ENCODE measurements at regions not wholly inside any gene's neighbourhood (a gene's known extent, or its start where the extent isn't known, plus 50 kb on each side); places are given as distances from the start of the nearest gene placed in this dataset.

DNA sequence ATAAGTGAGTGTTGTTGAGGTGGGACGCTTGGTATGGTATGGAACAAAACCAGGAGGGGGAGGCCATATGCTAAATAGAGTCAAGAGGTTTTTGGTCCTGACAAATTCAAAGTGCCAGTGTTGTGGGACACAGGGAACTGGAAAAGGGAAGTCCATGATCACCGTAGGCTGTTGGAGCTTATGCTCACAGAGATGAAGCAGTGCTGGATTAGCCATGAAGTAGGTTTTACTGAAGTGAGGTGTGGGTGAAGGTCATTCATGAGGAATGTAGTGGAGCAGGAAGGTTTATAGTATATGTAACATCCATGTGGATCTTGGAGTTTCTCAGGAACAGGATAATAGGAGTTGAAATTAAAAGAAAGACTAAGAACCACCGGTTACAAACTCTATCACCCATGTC lies 256.1 kb upstream of the PITX2 start:
- FAIRE-seq, result no peak
- no peak overlapping the region for H3K4me2 ChIP-seq (ENCODE audit: control insufficient read depth, extremely low read depth, insufficient read depth, low read depth, low read length)
- H3K36me3 ChIP-seq (ENCODE audit: control insufficient read depth in 2 of 2, extremely low read depth in 1 of 2, insufficient read depth in 2 of 2, low read length in 2 of 2), result no peaks in the 10 kb centered on the region
- no peaks in the 10 kb centered on the region for H3K27me3 ChIP-seq (ENCODE audit: control insufficient read depth, extremely low read depth, insufficient read depth, low read length)
- no peak overlapping the region for H3K4me3 ChIP-seq (ENCODE audit: control insufficient read depth in 2 of 3, extremely low read depth in 1 of 3, insufficient read depth in 2 of 3, low read depth in 1 of 3, low read length in 3 of 3)
- TF ChIP-seq EZH2 (IDR thresholded peaks at IDR 0.05; ENCODE audit: low read length), result no peak
- TF ChIP-seq, protein P1, sequence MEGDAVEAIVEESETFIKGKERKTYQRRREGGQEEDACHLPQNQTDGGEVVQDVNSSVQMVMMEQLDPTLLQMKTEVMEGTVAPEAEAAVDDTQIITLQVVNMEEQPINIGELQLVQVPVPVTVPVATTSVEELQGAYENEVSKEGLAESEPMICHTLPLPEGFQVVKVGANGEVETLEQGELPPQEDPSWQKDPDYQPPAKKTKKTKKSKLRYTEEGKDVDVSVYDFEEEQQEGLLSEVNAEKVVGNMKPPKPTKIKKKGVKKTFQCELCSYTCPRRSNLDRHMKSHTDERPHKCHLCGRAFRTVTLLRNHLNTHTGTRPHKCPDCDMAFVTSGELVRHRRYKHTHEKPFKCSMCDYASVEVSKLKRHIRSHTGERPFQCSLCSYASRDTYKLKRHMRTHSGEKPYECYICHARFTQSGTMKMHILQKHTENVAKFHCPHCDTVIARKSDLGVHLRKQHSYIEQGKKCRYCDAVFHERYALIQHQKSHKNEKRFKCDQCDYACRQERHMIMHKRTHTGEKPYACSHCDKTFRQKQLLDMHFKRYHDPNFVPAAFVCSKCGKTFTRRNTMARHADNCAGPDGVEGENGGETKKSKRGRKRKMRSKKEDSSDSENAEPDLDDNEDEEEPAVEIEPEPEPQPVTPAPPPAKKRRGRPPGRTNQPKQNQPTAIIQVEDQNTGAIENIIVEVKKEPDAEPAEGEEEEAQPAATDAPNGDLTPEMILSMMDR (optimal IDR thresholded peaks at IDR 0.05 in 1 of 3, IDR thresholded peaks at IDR 0.05 in 1 of 3, conservative IDR thresholded peaks at IDR 0.05 in 1 of 3; ENCODE audit: extremely low read depth in 1 of 3, insufficient read depth in 2 of 3, low read length in 3 of 3), result no peak
- H3K9me1 ChIP-seq (ENCODE audit: control insufficient read depth, extremely low read depth, insufficient read depth, low read length), result no peaks in the 10 kb centered on the region
- H4K20me1 ChIP-seq (ENCODE audit: control insufficient read depth, extremely low read depth, insufficient read depth, low read length), result no peaks in the 10 kb centered on the region
- DNase-seq (ENCODE audit: low read depth, low spot score), result no peak
- H3K4me1 ChIP-seq (ENCODE audit: control insufficient read depth, extremely low read depth, insufficient read depth, low read length), result no peaks in the 10 kb centered on the region
- no peak overlapping the region for H3K27ac ChIP-seq (ENCODE audit: control insufficient read depth, insufficient read depth, low read length)
- dilution Hi-C loops (cut with MboI; ENCODE audit: extremely low pct_ligation_motif_present, low sequenced_read_pairs), result no loop called here
- no peak overlapping the region for H2AFZ ChIP-seq (ENCODE audit: control insufficient read depth, low read length)
- H3K9me3 ChIP-seq (ENCODE audit: control insufficient read depth, low read depth, low read length), result no peaks in the 10 kb centered on the region
- no peak overlapping the region for H3K9ac ChIP-seq (ENCODE audit: control insufficient read depth, extremely low read depth, insufficient read depth, low read length)
- H3K79me2 ChIP-seq (ENCODE audit: control insufficient read depth, insufficient read depth, low read length), result no peaks in the 10 kb centered on the region

DNA sequence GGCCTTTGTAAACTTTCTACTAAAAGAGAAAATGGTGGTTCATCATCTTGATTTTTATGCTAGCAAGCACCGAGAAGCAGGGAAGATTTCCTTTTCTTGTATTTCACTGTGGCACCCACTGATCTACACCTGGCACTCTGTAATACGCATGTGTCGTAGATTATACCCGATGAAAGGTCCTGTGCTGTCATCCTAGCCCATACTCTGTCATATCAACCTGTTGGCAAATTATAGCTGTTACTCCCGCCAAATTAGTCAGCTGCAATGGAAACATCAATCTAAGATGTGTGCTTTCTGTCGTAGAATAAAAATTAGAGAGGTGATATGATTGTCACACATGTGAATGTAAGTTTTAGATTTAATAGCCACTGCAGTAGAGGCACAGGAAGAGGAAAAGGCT lies 263.4 kb upstream of the PITX2 start:
- H3K9me3 ChIP-seq (ENCODE audit: control insufficient read depth, low read depth, low read length), result no peaks in the 10 kb centered on the region
- no peaks in the 10 kb centered on the region for H4K20me1 ChIP-seq (ENCODE audit: control insufficient read depth, extremely low read depth, insufficient read depth, low read length)
- H3K27ac ChIP-seq (ENCODE audit: control insufficient read depth, insufficient read depth, low read length), result no peak overlapping the region
- dilution Hi-C loops (cut with MboI; ENCODE audit: extremely low pct_ligation_motif_present, low sequenced_read_pairs), result no loop called here
- no peaks in the 10 kb centered on the region for H3K4me1 ChIP-seq (ENCODE audit: control insufficient read depth, extremely low read depth, insufficient read depth, low read length)
- no peaks in the 10 kb centered on the region for H3K36me3 ChIP-seq (ENCODE audit: control insufficient read depth in 2 of 2, extremely low read depth in 1 of 2, insufficient read depth in 2 of 2, low read length in 2 of 2)
- TF ChIP-seq EZH2 (IDR thresholded peaks at IDR 0.05; ENCODE audit: low read length), result no peak
- TF ChIP-seq, protein P1 (optimal IDR thresholded peaks at IDR 0.05 in 1 of 3, IDR thresholded peaks at IDR 0.05 in 1 of 3, conservative IDR thresholded peaks at IDR 0.05 in 1 of 3; ENCODE audit: extremely low read depth in 1 of 3, insufficient read depth in 2 of 3, low read length in 3 of 3), result no peak
- no peaks in the 10 kb centered on the region for H3K9me1 ChIP-seq (ENCODE audit: control insufficient read depth, extremely low read depth, insufficient read depth, low read length)
- H2AFZ ChIP-seq (ENCODE audit: control insufficient read depth, low read length), result no peak overlapping the region
- no peak overlapping the region for H3K4me3 ChIP-seq (ENCODE audit: control insufficient read depth in 2 of 3, extremely low read depth in 1 of 3, insufficient read depth in 2 of 3, low read depth in 1 of 3, low read length in 3 of 3)
- no peak for DNase-seq (ENCODE audit: low read depth, low spot score)
- H3K79me2 ChIP-seq (ENCODE audit: control insufficient read depth, insufficient read depth, low read length), result no peaks in the 10 kb centered on the region
- no peaks in the 10 kb centered on the region for H3K27me3 ChIP-seq (ENCODE audit: control insufficient read depth, extremely low read depth, insufficient read depth, low read length)
- no peak overlapping the region for H3K9ac ChIP-seq (ENCODE audit: control insufficient read depth, extremely low read depth, insufficient read depth, low read length)
- H3K4me2 ChIP-seq (ENCODE audit: control insufficient read depth, extremely low read depth, insufficient read depth, low read depth, low read length), result no peak overlapping the region
- FAIRE-seq, result no peak

All from keratinocyte (primary cell).